Body of pancreas (tissue), 4 donors: ENCODE measurements at regions not wholly inside any gene's neighbourhood (a gene's known extent, or its start where the extent isn't known, plus 50 kb on each side); places are given as distances from the start of the nearest gene placed in this dataset.

Experiments used
- POLR2A ChIP-seq, 3 donors: fragments of 450-650 bp; IDR thresholded peaks; one replicate each; pipeline ENCODE4 v1.6.1; 2016; ENCODE audit warnings: antibody characterized with exemption in 3 of 3, mild to moderate bottlenecking in 2 of 3
- TF ChIP-seq, protein P1 (sequence below), 7 experiments: fragments of 450-650 bp in 4 of 7; fragments of 200-600 bp in 3 of 7; sonication (generic) in 3 of 7; IDR thresholded peaks; one replicate each; pipeline ENCODE4 v1.5.1; 2016 to 2019; ENCODE audit warnings: antibody characterized with exemption in 7 of 7

DNA sequence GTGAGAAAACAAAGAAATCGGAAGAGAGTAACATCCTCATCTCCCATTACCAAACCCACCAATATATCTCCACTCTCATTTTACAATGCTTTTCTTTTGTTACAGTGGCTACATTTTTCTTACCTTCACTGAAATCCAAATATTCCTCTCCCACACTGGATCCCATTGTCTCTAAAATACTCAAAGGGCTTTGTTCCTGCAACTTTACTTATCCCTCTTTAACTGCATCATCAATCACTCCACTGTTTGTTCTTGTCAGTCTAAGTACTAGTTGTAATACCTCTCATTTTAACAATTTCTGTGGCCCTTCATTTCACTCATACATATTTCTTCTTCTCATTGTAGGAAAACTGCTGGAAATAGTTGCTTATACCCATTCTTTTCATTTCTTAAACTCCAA, 464.2 kb upstream of the PIK3C3 start:
- TF ChIP-seq, protein P1, sequence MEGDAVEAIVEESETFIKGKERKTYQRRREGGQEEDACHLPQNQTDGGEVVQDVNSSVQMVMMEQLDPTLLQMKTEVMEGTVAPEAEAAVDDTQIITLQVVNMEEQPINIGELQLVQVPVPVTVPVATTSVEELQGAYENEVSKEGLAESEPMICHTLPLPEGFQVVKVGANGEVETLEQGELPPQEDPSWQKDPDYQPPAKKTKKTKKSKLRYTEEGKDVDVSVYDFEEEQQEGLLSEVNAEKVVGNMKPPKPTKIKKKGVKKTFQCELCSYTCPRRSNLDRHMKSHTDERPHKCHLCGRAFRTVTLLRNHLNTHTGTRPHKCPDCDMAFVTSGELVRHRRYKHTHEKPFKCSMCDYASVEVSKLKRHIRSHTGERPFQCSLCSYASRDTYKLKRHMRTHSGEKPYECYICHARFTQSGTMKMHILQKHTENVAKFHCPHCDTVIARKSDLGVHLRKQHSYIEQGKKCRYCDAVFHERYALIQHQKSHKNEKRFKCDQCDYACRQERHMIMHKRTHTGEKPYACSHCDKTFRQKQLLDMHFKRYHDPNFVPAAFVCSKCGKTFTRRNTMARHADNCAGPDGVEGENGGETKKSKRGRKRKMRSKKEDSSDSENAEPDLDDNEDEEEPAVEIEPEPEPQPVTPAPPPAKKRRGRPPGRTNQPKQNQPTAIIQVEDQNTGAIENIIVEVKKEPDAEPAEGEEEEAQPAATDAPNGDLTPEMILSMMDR (IDR thresholded peaks at IDR 0.05) = no peak
- no peak for TF ChIP-seq POLR2A (IDR thresholded peaks at IDR 0.05)
